Left lung (tissue), 4 donors: ENCODE measurements at regions not wholly inside any gene's neighbourhood (a gene's known extent, or its start where the extent isn't known, plus 50 kb on each side); places are given as distances from the start of the nearest gene placed in this dataset.
A peak's percentile ranks its signal among the peaks of the same experiment; 100 is the strongest.

ENCODE experiments used
- ATAC-seq: fragments of 200-7000 bp; cut with Tn5 transposase; one replicate; pipeline ENCODE4 v1.9.1; 2020; ENCODE audit warnings: moderate library complexity
- DNase-seq, 4 donors: peaks; one replicate each; pipeline ENCODE4 v3.0.0-alpha.2; 2013 to 2020
- H3K27ac ChIP-seq, 2 donors: fragments of 200-600 bp; sonication (generic) in 1 of 2; one replicate each; pipeline versions ENCODE4 v1.5.0 to v1.8.0; 2020 to 2021
- H3K27me3 ChIP-seq, 2 donors: fragments of 200-600 bp; sonication (generic) in 1 of 2; one replicate each; pipeline versions ENCODE4 v1.5.0 to v1.8.0; 2020 to 2021
- H3K36me3 ChIP-seq, 2 donors: fragments of 200-600 bp; sonication (generic) in 1 of 2; one replicate each; pipeline versions ENCODE4 v1.5.0 to v1.8.0; 2020 to 2021
- H3K4me1 ChIP-seq, 2 donors: fragments of 200-600 bp; one replicate each; pipeline ENCODE4 v1.8.0; 2021
- H3K4me3 ChIP-seq, 2 donors: fragments of 200-600 bp; sonication (generic) in 1 of 2; one replicate each; pipeline versions ENCODE4 v1.5.0 to v1.8.0; 2020 to 2021; ENCODE audit warnings: mild to moderate bottlenecking in 1 of 2
- H3K9me3 ChIP-seq, 2 donors: fragments of 200-600 bp; sonication (generic) in 1 of 2; one replicate each; pipeline versions ENCODE4 v1.5.0 to v1.8.0; 2020 to 2021
- CTCF ChIP-seq, 2 donors: fragments of 200-600 bp; sonication (generic) in 1 of 2; IDR thresholded peaks; one replicate each; pipeline versions ENCODE4 v1.5.0 to v1.8.0; 2021; ENCODE audit warnings: antibody characterized with exemption in 2 of 2
- intact Hi-C, 2 donors: fragments of 100-400 bp; cut with DNase I; formaldehyde crosslinking; loops; one replicate each; pipeline versions ENCODE4 v1.11.2 to v1.14.2; 2022
- donor health status: DM: no; HTN: yes; CAD: no.
- donor health status: DM: no; HTN: no; CAD: no.

- DNase-seq, result peak in 2 of 4 donors; percentile 55 to 63
- Histone ChIP-seq H3K27ac (peak overlapping the region; percentile 14 to 49), H3K9me3 (no peaks in the 10 kb centered on the region), H3K4me1 (peaks cover 0 to 7% of the 10 kb centered on the region in 2 donors), H3K36me3 (no peaks in the 10 kb centered on the region), H3K4me3 (no peak overlapping the region), H3K27me3 (no peaks in the 10 kb centered on the region)
- ATAC-seq, result peak; percentile 71
- no peak for TF ChIP-seq CTCF (IDR thresholded peaks at IDR 0.05)
- intact Hi-C loops, result no loop called here
Observed at GRCh38 chr2:54360055-54360792, 95.9 kb upstream of the SPTBN1 start.

GRCh38 chr2:54364409-54364808, 91.7 kb upstream of the SPTBN1 start:
- H3K36me3 ChIP-seq, result no peaks in the 10 kb centered on the region
- peaks cover 0 to 29% of the 10 kb centered on the region in 2 donors for H3K9me3 ChIP-seq
- peak in 2 of 4 donors; percentile 36 to 62 for DNase-seq
- no peaks in the 10 kb centered on the region for H3K27me3 ChIP-seq
- no peak for TF ChIP-seq CTCF (IDR thresholded peaks at IDR 0.05)
- ATAC-seq, result no peak
- H3K4me1 ChIP-seq, result peaks cover 0 to 7% of the 10 kb centered on the region in 2 donors
- H3K4me3 ChIP-seq, result no peak overlapping the region
- intact Hi-C loops, result no loop called here
- no peak overlapping the region for H3K27ac ChIP-seq

GRCh38 chr2:54365661-54366060, 90.5 kb upstream of the SPTBN1 start:
- intact Hi-C loops, result no loop called here
- TF ChIP-seq CTCF (IDR thresholded peaks at IDR 0.05), result no peak

GRCh38 chr2:54366487-54367280, 89.4 kb upstream of the SPTBN1 start:
- peaks cover 5 to 6% of the 10 kb centered on the region in 2 donors for H3K4me1 ChIP-seq

More at GRCh38 chr2:54365661-54366060, 90.5 kb upstream of the SPTBN1 start:
- Histone ChIP-seq H3K27ac (no peak overlapping the region), H3K27me3 (no peaks in the 10 kb centered on the region), H3K4me3 (no peak overlapping the region), H3K9me3 (peaks cover 0 to 29% of the 10 kb centered on the region in 2 donors), H3K4me1 (peaks cover 0 to 1% of the 10 kb centered on the region in 2 donors), H3K36me3 (no peaks in the 10 kb centered on the region)
- DNase-seq, result no peak
- ATAC-seq, result no peak

More at GRCh38 chr2:54366487-54367280, 89.4 kb upstream of the SPTBN1 start:
- no peaks in the 10 kb centered on the region for H3K36me3 ChIP-seq
- no peak for TF ChIP-seq CTCF (IDR thresholded peaks at IDR 0.05)
- intact Hi-C loops, result no loop called here
- H3K27me3 ChIP-seq, result no peaks in the 10 kb centered on the region
- ATAC-seq (no peak), DNase-seq (no peak)
- peaks cover 0 to 29% of the 10 kb centered on the region in 2 donors for H3K9me3 ChIP-seq
- no peak overlapping the region for H3K4me3 ChIP-seq
- H3K27ac ChIP-seq, result no peak overlapping the region
